ENCODE measurements at regions not wholly inside any gene's neighbourhood (a gene's known extent, or its start where the extent isn't known, plus 50 kb on each side); places are given as distances from the start of the nearest gene placed in this dataset.

GRCh38 chr2:155060896-155061295 lies 362.4 kb downstream of the KCNJ3 start:
- no peak overlapping the region for H3K27ac ChIP-seq
- no peak for TF ChIP-seq ZFX (IDR thresholded peaks at IDR 0.05)
- TF ChIP-seq, protein P1, sequence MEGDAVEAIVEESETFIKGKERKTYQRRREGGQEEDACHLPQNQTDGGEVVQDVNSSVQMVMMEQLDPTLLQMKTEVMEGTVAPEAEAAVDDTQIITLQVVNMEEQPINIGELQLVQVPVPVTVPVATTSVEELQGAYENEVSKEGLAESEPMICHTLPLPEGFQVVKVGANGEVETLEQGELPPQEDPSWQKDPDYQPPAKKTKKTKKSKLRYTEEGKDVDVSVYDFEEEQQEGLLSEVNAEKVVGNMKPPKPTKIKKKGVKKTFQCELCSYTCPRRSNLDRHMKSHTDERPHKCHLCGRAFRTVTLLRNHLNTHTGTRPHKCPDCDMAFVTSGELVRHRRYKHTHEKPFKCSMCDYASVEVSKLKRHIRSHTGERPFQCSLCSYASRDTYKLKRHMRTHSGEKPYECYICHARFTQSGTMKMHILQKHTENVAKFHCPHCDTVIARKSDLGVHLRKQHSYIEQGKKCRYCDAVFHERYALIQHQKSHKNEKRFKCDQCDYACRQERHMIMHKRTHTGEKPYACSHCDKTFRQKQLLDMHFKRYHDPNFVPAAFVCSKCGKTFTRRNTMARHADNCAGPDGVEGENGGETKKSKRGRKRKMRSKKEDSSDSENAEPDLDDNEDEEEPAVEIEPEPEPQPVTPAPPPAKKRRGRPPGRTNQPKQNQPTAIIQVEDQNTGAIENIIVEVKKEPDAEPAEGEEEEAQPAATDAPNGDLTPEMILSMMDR (conservative IDR thresholded peaks at IDR 0.05), result no peak

DNA sequence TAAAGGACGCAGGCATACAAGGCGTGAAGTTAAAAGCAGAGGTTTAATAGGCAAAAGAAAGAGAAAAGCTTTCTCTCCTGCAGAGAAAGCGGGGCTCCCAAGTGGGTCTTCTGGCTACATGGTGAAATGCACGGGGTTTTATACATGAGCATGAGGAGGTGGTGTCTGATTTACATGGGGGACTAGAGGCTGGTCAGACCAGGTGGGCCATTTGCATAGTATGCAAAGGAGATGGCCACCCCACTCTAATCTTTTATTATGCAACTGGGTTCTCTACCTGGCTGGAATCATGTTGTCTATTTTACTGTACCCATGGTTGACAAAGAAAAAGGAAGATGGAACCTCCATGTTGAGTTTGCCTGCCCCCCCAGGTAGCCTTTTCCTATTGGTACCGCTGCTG lies 356.2 kb downstream of the KCNJ3 start:
- H3K27ac ChIP-seq, result no peak overlapping the region
- TF ChIP-seq ZFX (IDR thresholded peaks at IDR 0.05), result no peak
- TF ChIP-seq, protein P1 (conservative IDR thresholded peaks at IDR 0.05), result no peak

- H3K27ac ChIP-seq, result no peak overlapping the region
- TF ChIP-seq ZFX (IDR thresholded peaks at IDR 0.05), result no peak
- TF ChIP-seq, protein P1 (conservative IDR thresholded peaks at IDR 0.05), result no peak
These were observed 344.6 kb downstream of the KCNJ3 start for GRCh38 chr2:155043097-155043496.

GRCh38 chr2:155035308-155035707 lies 336.8 kb downstream of the KCNJ3 start:
- no peak overlapping the region for H3K27ac ChIP-seq
- TF ChIP-seq, protein P1 (conservative IDR thresholded peaks at IDR 0.05), result no peak
- no peak for TF ChIP-seq ZFX (IDR thresholded peaks at IDR 0.05)

- TF ChIP-seq, protein P1 (conservative IDR thresholded peaks at IDR 0.05), result no peak
- TF ChIP-seq ZFX (IDR thresholded peaks at IDR 0.05), result no peak
These were observed 335.2 kb downstream of the KCNJ3 start for GRCh38 chr2:155033652-155034051.

DNA sequence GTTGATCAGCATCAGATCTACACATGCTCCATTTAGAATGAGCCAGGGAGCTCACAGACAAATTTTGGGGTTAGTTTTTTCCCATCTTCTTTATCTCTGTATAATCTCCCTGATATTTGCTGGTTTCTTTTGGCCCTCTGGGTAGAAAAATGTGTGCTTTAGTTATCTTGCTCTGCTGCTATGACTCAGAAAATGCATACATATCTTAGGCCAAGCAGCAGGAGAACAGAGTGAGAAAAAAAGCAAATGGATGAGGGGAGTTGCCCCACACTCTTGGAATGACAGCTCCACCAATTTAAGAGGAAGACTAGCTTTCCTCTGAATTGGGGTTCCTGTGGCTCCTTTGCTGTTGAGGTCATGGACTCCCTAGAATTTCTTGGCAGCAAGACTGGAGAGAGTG lies 331.8 kb downstream of the KCNJ3 start:
- no peak for TF ChIP-seq ZFX (IDR thresholded peaks at IDR 0.05)
- TF ChIP-seq, protein P1 (conservative IDR thresholded peaks at IDR 0.05), result no peak
- H3K27ac ChIP-seq, result no peak overlapping the region

More at GRCh38 chr2:155033652-155034051, 335.2 kb downstream of the KCNJ3 start:
- H3K27ac ChIP-seq, result no peak overlapping the region

DNA sequence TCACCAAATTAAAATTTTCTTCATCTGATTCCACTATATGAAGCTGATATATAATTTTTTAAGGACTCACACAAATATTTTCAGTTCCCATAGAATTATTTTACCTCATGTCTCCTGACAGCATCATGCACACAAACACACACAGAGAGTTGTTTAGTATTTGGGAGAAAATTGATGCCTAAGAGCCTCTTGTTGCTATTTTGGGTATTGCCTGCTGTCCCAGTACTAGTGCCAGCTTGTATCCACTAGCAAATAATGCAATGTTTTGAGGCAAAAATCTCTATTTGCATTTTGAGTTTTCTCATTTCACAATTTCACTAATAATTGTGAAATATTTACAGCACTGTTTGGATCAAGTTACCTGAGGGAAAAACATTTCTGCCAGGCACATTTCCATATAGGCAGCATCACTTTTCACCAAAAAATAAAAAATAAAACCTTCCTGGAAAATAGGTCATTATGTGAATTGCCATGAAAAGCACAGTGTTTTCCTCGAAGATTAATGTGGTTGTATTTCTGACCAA lies 328.2 kb downstream of the KCNJ3 start:
- TF ChIP-seq, protein P1 (conservative IDR thresholded peaks at IDR 0.05), result no peak
- no peak overlapping the region for H3K27ac ChIP-seq

All from C4-2B (cell line).